ENCODE measurements at regions not wholly inside any gene's neighbourhood (a gene's known extent, or its start where the extent isn't known, plus 50 kb on each side); places are given as distances from the start of the nearest gene placed in this dataset.
A peak's percentile ranks its signal among the peaks of the same experiment; 100 is the strongest.

GRCh38 chr4:66658809-66659208 lies 886.5 kb downstream of the CENPC start:
- Histone ChIP-seq H3K4me3 (replicated peaks in 1 of 4; ENCODE audit: control extremely low read depth in 1 of 4, insufficient read depth in 1 of 4, low read depth in 3 of 4, low read length in 4 of 4) (no peak overlapping the region), H3K9me3 (ENCODE audit: control insufficient read depth, insufficient read depth, low read depth, low read length) (no peaks in the 10 kb centered on the region), H3K9ac (ENCODE audit: insufficient read depth, low read length) (no peak overlapping the region), H2AFZ (ENCODE audit: low read length) (no peak overlapping the region), H3K36me3 (ENCODE audit: control insufficient read depth, insufficient read depth, low read length) (no peaks in the 10 kb centered on the region), H3K27me3 (ENCODE audit: control insufficient read depth, insufficient read depth, low read length) (no peaks in the 10 kb centered on the region), H4K20me1 (ENCODE audit: control insufficient read depth, extremely low read depth, insufficient read depth, low read length) (no peaks in the 10 kb centered on the region), H3K79me2 (ENCODE audit: control insufficient read depth, insufficient read depth, low read length) (no peaks in the 10 kb centered on the region), H3K4me1 (ENCODE audit: control insufficient read depth, extremely low read depth, insufficient read depth, low read length) (no peaks in the 10 kb centered on the region), H3K27ac (ENCODE audit: insufficient read depth, low read length) (no peak overlapping the region), H3K4me2 (ENCODE audit: extremely low read depth, insufficient read depth, low read length) (no peak overlapping the region)
- TF ChIP-seq EZH2 (IDR thresholded peaks at IDR 0.05; ENCODE audit: low read length, missing control alignments) = no peak
- DNase-seq (ENCODE audit: low read depth in 2 of 2) = no peak

GRCh38 chr4:66655505-66655904 lies 889.8 kb downstream of the CENPC start:
- DNase-seq (ENCODE audit: low read depth in 2 of 2) = no peak

DNA sequence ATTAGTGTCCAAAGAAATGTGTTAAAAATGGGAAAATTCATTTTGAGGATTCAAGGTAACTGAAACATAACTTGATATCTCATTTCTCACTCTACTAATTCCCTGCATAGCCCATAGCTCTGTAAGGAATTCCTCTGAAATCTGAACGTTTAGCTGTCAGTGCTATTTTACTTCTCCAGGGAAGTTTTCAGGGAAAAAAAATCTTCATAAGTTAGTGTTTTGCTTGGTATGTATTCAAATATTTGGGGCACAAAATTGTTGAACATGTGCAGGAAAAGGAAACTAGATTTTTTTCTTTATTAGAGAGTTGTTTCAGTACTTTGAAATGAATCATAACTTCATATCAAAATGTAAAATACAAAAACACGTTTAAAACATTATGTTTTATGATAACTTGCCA lies 891.4 kb downstream of the CENPC start:
- Histone ChIP-seq H3K4me3 (replicated peaks in 1 of 4; ENCODE audit: control extremely low read depth in 1 of 4, insufficient read depth in 1 of 4, low read depth in 3 of 4, low read length in 4 of 4) (no peak overlapping the region), H3K27me3 (ENCODE audit: control insufficient read depth, insufficient read depth, low read length) (no peaks in the 10 kb centered on the region), H3K4me2 (ENCODE audit: extremely low read depth, insufficient read depth, low read length) (no peak overlapping the region), H2AFZ (ENCODE audit: low read length) (no peak overlapping the region), H3K9ac (ENCODE audit: insufficient read depth, low read length) (no peak overlapping the region), H3K9me3 (ENCODE audit: control insufficient read depth, insufficient read depth, low read depth, low read length) (no peaks in the 10 kb centered on the region), H3K27ac (ENCODE audit: insufficient read depth, low read length) (no peak overlapping the region), H3K36me3 (ENCODE audit: control insufficient read depth, insufficient read depth, low read length) (no peaks in the 10 kb centered on the region), H3K79me2 (ENCODE audit: control insufficient read depth, insufficient read depth, low read length) (no peaks in the 10 kb centered on the region), H3K4me1 (ENCODE audit: control insufficient read depth, extremely low read depth, insufficient read depth, low read length) (no peaks in the 10 kb centered on the region), H4K20me1 (ENCODE audit: control insufficient read depth, extremely low read depth, insufficient read depth, low read length) (no peaks in the 10 kb centered on the region)
- TF ChIP-seq CTCF (conservative IDR thresholded peaks at IDR 0.05 in 1 of 2, IDR thresholded peaks at IDR 0.05 in 1 of 2; ENCODE audit: low read depth in 1 of 2, low read length in 2 of 2) (no peak), EZH2 (IDR thresholded peaks at IDR 0.05; ENCODE audit: low read length, missing control alignments) (no peak)
- DNase-seq (ENCODE audit: low read depth in 2 of 2) = peak in 1 of 2 donors; percentile 43

More at GRCh38 chr4:66655505-66655904, 889.8 kb downstream of the CENPC start:
- no peaks in the 10 kb centered on the region for H4K20me1 ChIP-seq (ENCODE audit: control insufficient read depth, extremely low read depth, insufficient read depth, low read length)
- no peak overlapping the region for H2AFZ ChIP-seq (ENCODE audit: low read length)
- no peak overlapping the region for H3K4me3 ChIP-seq (replicated peaks in 1 of 4; ENCODE audit: control extremely low read depth in 1 of 4, insufficient read depth in 1 of 4, low read depth in 3 of 4, low read length in 4 of 4)
- H3K27me3 ChIP-seq (ENCODE audit: control insufficient read depth, insufficient read depth, low read length) = no peaks in the 10 kb centered on the region
- no peaks in the 10 kb centered on the region for H3K4me1 ChIP-seq (ENCODE audit: control insufficient read depth, extremely low read depth, insufficient read depth, low read length)
- no peak overlapping the region for H3K4me2 ChIP-seq (ENCODE audit: extremely low read depth, insufficient read depth, low read length)
- H3K9ac ChIP-seq (ENCODE audit: insufficient read depth, low read length) = no peak overlapping the region
- H3K27ac ChIP-seq (ENCODE audit: insufficient read depth, low read length) = no peak overlapping the region
- H3K79me2 ChIP-seq (ENCODE audit: control insufficient read depth, insufficient read depth, low read length) = no peaks in the 10 kb centered on the region
- no peaks in the 10 kb centered on the region for H3K9me3 ChIP-seq (ENCODE audit: control insufficient read depth, insufficient read depth, low read depth, low read length)
- TF ChIP-seq EZH2 (IDR thresholded peaks at IDR 0.05; ENCODE audit: low read length, missing control alignments) = no peak
- TF ChIP-seq CTCF (conservative IDR thresholded peaks at IDR 0.05 in 1 of 2, IDR thresholded peaks at IDR 0.05 in 1 of 2; ENCODE audit: low read depth in 1 of 2, low read length in 2 of 2) = no peak
- no peaks in the 10 kb centered on the region for H3K36me3 ChIP-seq (ENCODE audit: control insufficient read depth, insufficient read depth, low read length)
